ENCODE measurements at regions not wholly inside any gene's neighbourhood (a gene's known extent, or its start where the extent isn't known, plus 50 kb on each side); places are given as distances from the start of the nearest gene placed in this dataset.

- no peak for TF ChIP-seq EZH2 (IDR thresholded peaks at IDR 0.05)
- no peak for TF ChIP-seq CTCF (IDR thresholded peaks at IDR 0.05 in 2 of 3, conservative IDR thresholded peaks at IDR 0.05 in 1 of 3; ENCODE audit: borderline replicate concordance in 1 of 3, insufficient read depth in 1 of 3, low read depth in 2 of 3, low read length in 2 of 3)
- no peak for TF ChIP-seq POLR2AphosphoS5 (IDR thresholded peaks at IDR 0.05; ENCODE audit: low read depth, low read length)
- TF ChIP-seq ELF1 (IDR thresholded peaks at IDR 0.05; ENCODE audit: borderline replicate concordance, low read depth): no peak
Observed at GRCh38 chr1:29651684-29652665, 415.7 kb downstream of the PTPRU start.

Data from HCT116 (cell line).